ENCODE measurements at regions not wholly inside any gene's neighbourhood (a gene's known extent, or its start where the extent isn't known, plus 50 kb on each side); places are given as distances from the start of the nearest gene placed in this dataset.

- Histone ChIP-seq H3K9ac (ENCODE audit: insufficient read depth, low read length) (no peak overlapping the region), H3K79me2 (ENCODE audit: control insufficient read depth, insufficient read depth, low read length) (no peaks in the 10 kb centered on the region), H3K4me2 (ENCODE audit: extremely low read depth, insufficient read depth, low read length) (no peak overlapping the region), H4K20me1 (ENCODE audit: control insufficient read depth, extremely low read depth, insufficient read depth, low read length) (no peaks in the 10 kb centered on the region), H3K4me1 (ENCODE audit: control insufficient read depth, extremely low read depth, insufficient read depth, low read length) (no peaks in the 10 kb centered on the region), H3K36me3 (ENCODE audit: control insufficient read depth, insufficient read depth, low read length) (no peaks in the 10 kb centered on the region), H2AFZ (ENCODE audit: low read length) (no peak overlapping the region), H3K27ac (ENCODE audit: insufficient read depth, low read length) (no peak overlapping the region), H3K9me3 (ENCODE audit: control insufficient read depth, insufficient read depth, low read depth, low read length) (no peaks in the 10 kb centered on the region), H3K27me3 (ENCODE audit: control insufficient read depth, insufficient read depth, low read length) (no peaks in the 10 kb centered on the region), H3K4me3 (replicated peaks in 1 of 4; ENCODE audit: control extremely low read depth in 1 of 4, insufficient read depth in 1 of 4, low read depth in 3 of 4, low read length in 4 of 4) (no peak overlapping the region)
- TF ChIP-seq CTCF (conservative IDR thresholded peaks at IDR 0.05 in 1 of 2, IDR thresholded peaks at IDR 0.05 in 1 of 2; ENCODE audit: low read depth in 1 of 2, low read length in 2 of 2) = no peak
- no peak for DNase-seq (ENCODE audit: low read depth in 2 of 2)
Observed at GRCh38 chr4:123737156-123737555, 340.6 kb downstream of the SPRY1 start.

DNA sequence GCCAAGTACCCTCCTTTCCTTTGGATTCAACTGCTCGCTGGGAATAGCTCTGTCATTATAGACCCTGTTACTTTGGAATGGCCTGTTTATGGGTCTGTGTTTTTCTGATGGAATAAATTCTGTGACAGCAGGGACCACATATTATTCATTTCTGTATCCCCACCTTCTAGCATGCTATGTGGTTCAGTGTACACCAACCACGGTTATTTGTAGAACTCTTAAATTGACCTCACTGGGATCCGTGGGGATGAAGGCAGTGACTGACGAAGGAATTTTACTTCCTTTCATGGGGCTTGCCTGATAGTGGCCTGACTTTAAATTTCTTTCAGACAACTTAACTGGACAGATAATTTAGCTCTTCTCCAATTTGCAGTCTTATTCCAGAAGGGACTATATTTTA lies 343.2 kb downstream of the SPRY1 start:
- Histone ChIP-seq H3K9me3 (ENCODE audit: control insufficient read depth, insufficient read depth, low read depth, low read length) (no peaks in the 10 kb centered on the region), H4K20me1 (ENCODE audit: control insufficient read depth, extremely low read depth, insufficient read depth, low read length) (no peaks in the 10 kb centered on the region), H3K4me3 (replicated peaks in 1 of 4; ENCODE audit: control extremely low read depth in 1 of 4, insufficient read depth in 1 of 4, low read depth in 3 of 4, low read length in 4 of 4) (no peak overlapping the region), H3K27me3 (ENCODE audit: control insufficient read depth, insufficient read depth, low read length) (no peaks in the 10 kb centered on the region), H3K4me2 (ENCODE audit: extremely low read depth, insufficient read depth, low read length) (no peak overlapping the region), H3K36me3 (ENCODE audit: control insufficient read depth, insufficient read depth, low read length) (no peaks in the 10 kb centered on the region), H3K27ac (ENCODE audit: insufficient read depth, low read length) (no peak overlapping the region), H3K79me2 (ENCODE audit: control insufficient read depth, insufficient read depth, low read length) (no peaks in the 10 kb centered on the region), H2AFZ (ENCODE audit: low read length) (no peak overlapping the region), H3K4me1 (ENCODE audit: control insufficient read depth, extremely low read depth, insufficient read depth, low read length) (no peaks in the 10 kb centered on the region), H3K9ac (ENCODE audit: insufficient read depth, low read length) (no peak overlapping the region)
- DNase-seq (ENCODE audit: low read depth in 2 of 2) = no peak
- no peak for TF ChIP-seq CTCF (conservative IDR thresholded peaks at IDR 0.05 in 1 of 2, IDR thresholded peaks at IDR 0.05 in 1 of 2; ENCODE audit: low read depth in 1 of 2, low read length in 2 of 2)
- no peak for TF ChIP-seq EZH2 (IDR thresholded peaks at IDR 0.05; ENCODE audit: low read length, missing control alignments)

GRCh38 chr4:123740236-123740635 lies 343.6 kb downstream of the SPRY1 start:
- no peak overlapping the region for H3K27ac ChIP-seq (ENCODE audit: insufficient read depth, low read length)
- no peaks in the 10 kb centered on the region for H3K36me3 ChIP-seq (ENCODE audit: control insufficient read depth, insufficient read depth, low read length)
- no peak overlapping the region for H2AFZ ChIP-seq (ENCODE audit: low read length)
- no peak overlapping the region for H3K4me3 ChIP-seq (replicated peaks in 1 of 4; ENCODE audit: control extremely low read depth in 1 of 4, insufficient read depth in 1 of 4, low read depth in 3 of 4, low read length in 4 of 4)
- H3K79me2 ChIP-seq (ENCODE audit: control insufficient read depth, insufficient read depth, low read length) = no peaks in the 10 kb centered on the region
- no peak overlapping the region for H3K9ac ChIP-seq (ENCODE audit: insufficient read depth, low read length)
- H3K4me2 ChIP-seq (ENCODE audit: extremely low read depth, insufficient read depth, low read length) = no peak overlapping the region
- no peaks in the 10 kb centered on the region for H3K27me3 ChIP-seq (ENCODE audit: control insufficient read depth, insufficient read depth, low read length)
- no peaks in the 10 kb centered on the region for H3K4me1 ChIP-seq (ENCODE audit: control insufficient read depth, extremely low read depth, insufficient read depth, low read length)
- TF ChIP-seq EZH2 (IDR thresholded peaks at IDR 0.05; ENCODE audit: low read length, missing control alignments) (no peak), CTCF (conservative IDR thresholded peaks at IDR 0.05 in 1 of 2, IDR thresholded peaks at IDR 0.05 in 1 of 2; ENCODE audit: low read depth in 1 of 2, low read length in 2 of 2) (no peak)
- H4K20me1 ChIP-seq (ENCODE audit: control insufficient read depth, extremely low read depth, insufficient read depth, low read length) = no peaks in the 10 kb centered on the region
- no peak for DNase-seq (ENCODE audit: low read depth in 2 of 2)
- H3K9me3 ChIP-seq (ENCODE audit: control insufficient read depth, insufficient read depth, low read depth, low read length) = no peaks in the 10 kb centered on the region

Measured in fibroblast of lung (primary cell).